Immature natural killer cell (primary cell): ENCODE measurements at regions not wholly inside any gene's neighbourhood (a gene's known extent, or its start where the extent isn't known, plus 50 kb on each side); places are given as distances from the start of the nearest gene placed in this dataset.

Source experiments
- DNase-seq, 3 donors: peaks; one replicate each; pipeline ENCODE4 v3.0.0; 2022; ENCODE audit warnings: mixed read lengths in 1 of 3
- H3K27ac Mint-ChIP-seq, 6 donors: one replicate each; pipeline ENCODE4 v1.8.0; 2020; ENCODE audit warnings: mixed read lengths in 6 of 6, mild to moderate bottlenecking in 5 of 6, inconsistent platforms in 4 of 6, moderate library complexity in 3 of 6
- H3K27me3 Mint-ChIP-seq, 3 donors: one replicate each; pipeline ENCODE4 v1.8.0; 2020 to 2021; ENCODE audit warnings: low read depth in 3 of 3, mild to moderate bottlenecking in 3 of 3, mixed read lengths in 3 of 3, moderate library complexity in 3 of 3, inconsistent platforms in 1 of 3
- H3K36me3 Mint-ChIP-seq, 3 donors: one replicate each; pipeline ENCODE4 v1.8.0; 2020; ENCODE audit warnings: mixed read lengths in 3 of 3, inconsistent platforms in 2 of 3, mild to moderate bottlenecking in 2 of 3
- H3K4me1 Mint-ChIP-seq, 2 donors: one replicate each; pipeline ENCODE4 v1.8.0; 2020; ENCODE audit warnings: inconsistent platforms in 2 of 2, mild to moderate bottlenecking in 2 of 2, mixed read lengths in 2 of 2, moderate library complexity in 1 of 2
- H3K4me3 Mint-ChIP-seq, 5 donors: one replicate each; pipeline ENCODE4 v1.8.0; 2020; ENCODE audit warnings: mild to moderate bottlenecking in 5 of 5, mixed read lengths in 5 of 5, inconsistent platforms in 3 of 5, moderate library complexity in 3 of 5
- H3K9me3 Mint-ChIP-seq, 6 donors: one replicate each; pipeline ENCODE4 v1.8.0; 2020; ENCODE audit warnings: mild to moderate bottlenecking in 6 of 6, mixed read lengths in 6 of 6, inconsistent platforms in 4 of 6, moderate library complexity in 3 of 6

DNA sequence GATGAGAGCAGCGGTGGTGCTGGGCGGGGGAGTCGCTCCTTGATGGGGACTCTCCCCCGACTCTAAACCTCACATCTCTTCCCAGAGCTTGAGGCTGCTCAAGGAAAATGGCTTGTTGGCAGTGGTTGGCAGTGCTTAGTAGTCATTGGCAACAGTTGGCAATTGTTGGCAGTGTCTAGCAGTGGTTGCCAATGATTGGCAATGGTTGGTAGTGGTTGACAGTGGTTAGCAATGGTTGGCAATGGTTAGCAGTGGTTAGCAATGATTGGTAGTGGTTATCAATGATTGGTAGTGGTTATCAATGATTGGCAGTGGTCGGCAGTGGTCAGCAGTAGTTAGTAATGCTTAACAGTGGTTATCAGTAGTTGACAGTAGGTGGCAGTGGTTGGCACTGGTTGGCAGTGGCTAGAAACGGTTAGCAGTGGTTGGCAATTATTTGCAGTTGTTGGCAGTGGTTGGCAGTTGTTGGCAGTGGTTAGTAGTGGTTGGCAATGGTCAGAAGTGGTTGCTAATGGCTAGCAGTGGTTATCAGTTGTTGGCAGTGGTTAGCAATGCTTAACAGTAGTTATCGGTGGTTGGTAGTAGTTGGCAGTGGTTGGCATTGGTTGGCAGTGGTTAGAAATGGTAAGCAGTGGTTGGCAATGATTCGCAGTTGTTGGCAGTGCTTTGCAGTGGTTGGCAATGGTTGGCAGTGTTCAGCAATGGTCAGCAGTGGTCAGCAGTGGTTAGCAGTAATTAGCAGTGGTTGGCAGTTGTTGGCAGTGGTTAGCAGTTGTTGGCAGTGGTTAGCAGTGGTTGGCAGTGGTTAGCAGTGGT lies 85.4 kb upstream of the OTOS start:
- peaks cover 0 to 15% (median 2%) of the 10 kb centered on the region in 6 donors for H3K9me3 Mint-ChIP-seq
- peaks cover 2 to 18% (median 7%) of the 10 kb centered on the region in 3 donors for H3K27me3 Mint-ChIP-seq
- peak overlapping the region in 2 of 6 donors; percentile 6 to 59 for H3K27ac Mint-ChIP-seq
- DNase-seq, result no peak
- H3K36me3 Mint-ChIP-seq, result no peaks in the 10 kb centered on the region
- peaks cover 0 to 4% of the 10 kb centered on the region in 2 donors for H3K4me1 Mint-ChIP-seq
- no peak overlapping the region for H3K4me3 Mint-ChIP-seq

- Mint-ChIP-seq H3K9me3 (peaks cover 0 to 15% (median 2%) of the 10 kb centered on the region in 6 donors), H3K4me3 (no peak overlapping the region), H3K4me1 (peaks cover 0 to 5% of the 10 kb centered on the region in 2 donors), H3K27me3 (peaks cover 2 to 18% (median 6%) of the 10 kb centered on the region in 3 donors), H3K36me3 (no peaks in the 10 kb centered on the region), H3K27ac (peak overlapping the region in 1 of 6 donors; percentile 6)
- no peak for DNase-seq
Measured at GRCh38 chr2:240226672-240227537, 86.4 kb upstream of the OTOS start.

GRCh38 chr2:240227538-240228428 lies 87.3 kb upstream of the OTOS start:
- peaks cover 0 to 5% of the 10 kb centered on the region in 2 donors for H3K4me1 Mint-ChIP-seq
- DNase-seq, result no peak
- H3K36me3 Mint-ChIP-seq, result no peaks in the 10 kb centered on the region
- no peak overlapping the region for H3K4me3 Mint-ChIP-seq
- H3K27me3 Mint-ChIP-seq, result peaks cover 0 to 18% (median 6%) of the 10 kb centered on the region in 3 donors
- H3K9me3 Mint-ChIP-seq, result peaks cover 0 to 15% (median 2%) of the 10 kb centered on the region in 6 donors
- H3K27ac Mint-ChIP-seq, result no peak overlapping the region

GRCh38 chr2:240229005-240229404 lies 88.5 kb upstream of the OTOS start:
- peaks cover 0 to 15% (median 2%) of the 10 kb centered on the region in 6 donors for H3K9me3 Mint-ChIP-seq
- peaks cover 0 to 18% (median 6%) of the 10 kb centered on the region in 3 donors for H3K27me3 Mint-ChIP-seq

GRCh38 chr2:240229603-240230235 lies 89.3 kb upstream of the OTOS start:
- no peak overlapping the region for H3K27ac Mint-ChIP-seq
- DNase-seq, result no peak
- no peaks in the 10 kb centered on the region for H3K36me3 Mint-ChIP-seq
- peaks cover 0 to 18% (median 6%) of the 10 kb centered on the region in 3 donors for H3K27me3 Mint-ChIP-seq
- H3K4me1 Mint-ChIP-seq, result peaks cover 0 to 9% of the 10 kb centered on the region in 2 donors
- H3K4me3 Mint-ChIP-seq, result no peak overlapping the region
- peaks cover 0 to 15% (median 2%) of the 10 kb centered on the region in 6 donors for H3K9me3 Mint-ChIP-seq

More at GRCh38 chr2:240229005-240229404, 88.5 kb upstream of the OTOS start:
- no peaks in the 10 kb centered on the region for H3K36me3 Mint-ChIP-seq
- H3K4me1 Mint-ChIP-seq, result peaks cover 0 to 8% of the 10 kb centered on the region in 2 donors
- no peak overlapping the region for H3K27ac Mint-ChIP-seq
- no peak overlapping the region for H3K4me3 Mint-ChIP-seq
- no peak for DNase-seq

GRCh38 chr2:240230291-240230931 lies 90.0 kb upstream of the OTOS start:
- H3K4me1 Mint-ChIP-seq, result peaks cover 0 to 9% of the 10 kb centered on the region in 2 donors
- peaks cover 0 to 18% (median 6%) of the 10 kb centered on the region in 3 donors for H3K27me3 Mint-ChIP-seq
- no peak overlapping the region for H3K4me3 Mint-ChIP-seq
- DNase-seq, result no peak
- H3K36me3 Mint-ChIP-seq, result no peaks in the 10 kb centered on the region
- H3K9me3 Mint-ChIP-seq, result peaks cover 0 to 15% (median 2%) of the 10 kb centered on the region in 6 donors
- no peak overlapping the region for H3K27ac Mint-ChIP-seq

- peaks cover 0 to 11% (median 8%) of the 10 kb centered on the region in 3 donors for H3K27me3 Mint-ChIP-seq
- no peak overlapping the region for H3K27ac Mint-ChIP-seq
Measured at GRCh38 chr2:240231838-240232244, 91.4 kb upstream of the OTOS start.

DNA sequence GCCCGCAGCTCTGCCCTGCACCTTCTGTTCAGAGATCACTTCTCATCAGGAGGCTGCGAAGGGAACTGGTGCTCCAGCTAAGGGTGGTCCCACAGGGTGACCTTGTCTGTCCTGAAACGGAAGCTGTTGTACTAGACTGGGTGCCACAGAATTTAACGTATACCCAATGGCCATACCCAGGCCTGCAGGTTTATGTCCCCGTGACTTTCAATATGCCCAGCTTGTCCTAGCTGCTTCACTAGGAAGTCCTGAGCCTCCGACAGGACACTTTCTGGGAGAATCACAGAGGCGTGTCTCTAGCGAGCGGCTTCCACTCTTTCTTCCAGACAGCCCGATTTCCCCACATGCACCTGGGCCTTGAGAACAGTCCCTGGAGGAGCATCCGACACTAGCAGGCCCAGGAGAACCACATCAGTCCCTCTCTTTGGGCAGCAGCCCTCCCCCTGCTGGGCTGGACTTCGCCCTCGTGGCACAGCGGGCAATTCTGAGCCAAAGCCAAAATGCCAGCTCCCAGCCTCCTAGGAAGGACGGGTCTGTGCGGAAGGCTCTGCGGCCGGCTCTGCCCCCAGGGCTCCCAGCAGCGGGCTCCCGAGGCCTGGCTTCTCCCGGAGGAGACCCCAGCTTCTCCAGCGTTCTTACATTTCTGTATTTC lies 91.9 kb upstream of the OTOS start:
- H3K4me1 Mint-ChIP-seq, result peaks cover 0 to 7% of the 10 kb centered on the region in 2 donors
- no peak for DNase-seq
- H3K9me3 Mint-ChIP-seq, result peaks cover 0 to 15% (median 2%) of the 10 kb centered on the region in 6 donors
- peaks cover 0 to 11% (median 8%) of the 10 kb centered on the region in 3 donors for H3K27me3 Mint-ChIP-seq
- H3K4me3 Mint-ChIP-seq, result no peak overlapping the region
- H3K27ac Mint-ChIP-seq, result no peak overlapping the region
- no peaks in the 10 kb centered on the region for H3K36me3 Mint-ChIP-seq

More at GRCh38 chr2:240231838-240232244, 91.4 kb upstream of the OTOS start:
- H3K4me1 Mint-ChIP-seq, result peaks cover 0 to 7% of the 10 kb centered on the region in 2 donors
- H3K9me3 Mint-ChIP-seq, result peaks cover 0 to 15% (median 2%) of the 10 kb centered on the region in 6 donors
- no peak for DNase-seq
- H3K4me3 Mint-ChIP-seq, result no peak overlapping the region
- H3K36me3 Mint-ChIP-seq, result no peaks in the 10 kb centered on the region

DNA sequence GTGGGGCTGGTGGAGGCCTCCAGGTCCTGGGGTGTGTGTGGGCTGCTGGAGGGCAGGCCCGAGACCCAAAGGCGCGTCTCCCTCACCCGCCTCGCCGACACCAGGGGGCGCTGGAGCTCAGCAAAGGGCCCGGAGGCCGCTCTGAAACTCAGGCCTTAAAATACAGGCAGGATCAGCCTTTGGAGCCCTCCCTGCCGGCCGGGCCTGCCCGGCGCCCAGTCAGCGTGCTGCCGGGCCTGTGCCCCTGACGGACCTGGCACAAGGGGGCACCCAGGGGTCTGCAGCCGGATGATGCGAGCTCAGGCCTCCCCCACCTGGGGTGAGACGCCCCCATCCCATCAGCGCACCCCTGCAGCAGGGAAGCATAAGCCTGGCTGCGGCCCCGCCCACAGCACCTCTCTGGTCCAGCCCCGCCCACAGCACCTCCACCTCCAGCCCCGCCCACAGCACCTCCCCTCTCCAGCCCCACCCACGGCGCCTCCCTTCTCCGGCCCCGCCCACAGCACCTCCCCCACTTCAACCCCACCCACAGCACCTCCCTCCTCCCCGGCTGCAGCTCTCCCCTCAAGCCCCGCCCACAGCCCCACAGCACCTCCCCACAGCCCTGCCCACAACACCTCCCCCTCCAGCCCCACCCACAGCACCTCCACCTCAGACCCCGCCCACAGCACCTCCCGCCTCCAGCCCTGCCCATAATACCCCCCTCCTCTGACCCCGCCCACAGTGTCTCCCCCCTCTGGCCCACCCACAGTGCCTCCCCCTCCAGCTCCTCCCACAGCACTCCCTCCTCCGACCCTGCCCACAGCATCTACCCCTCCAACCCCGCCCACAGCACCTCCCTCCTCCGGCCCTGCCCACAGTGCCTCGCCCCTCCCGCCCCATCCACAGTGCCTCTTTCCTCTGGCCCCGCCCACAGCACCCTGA lies 92.8 kb upstream of the OTOS start:
- Mint-ChIP-seq H3K4me3 (no peak overlapping the region), H3K9me3 (peaks cover 0 to 13% (median 2%) of the 10 kb centered on the region in 6 donors), H3K27me3 (peaks cover 2 to 11% (median 8%) of the 10 kb centered on the region in 3 donors), H3K4me1 (peaks cover 0 to 7% of the 10 kb centered on the region in 2 donors), H3K36me3 (no peaks in the 10 kb centered on the region), H3K27ac (no peak overlapping the region)
- DNase-seq, result peak; percentile 28 to 54 (median 47)

GRCh38 chr2:240233885-240234502 lies 93.5 kb upstream of the OTOS start:
- no peak overlapping the region for H3K27ac Mint-ChIP-seq

More at GRCh38 chr2:240233885-240234502, 93.5 kb upstream of the OTOS start:
- Mint-ChIP-seq H3K27me3 (peaks cover 3 to 6% (median 6%) of the 10 kb centered on the region in 3 donors), H3K36me3 (no peaks in the 10 kb centered on the region), H3K4me3 (peak overlapping the region in 3 of 5 donors; percentile 21 to 46 (median 41)), H3K4me1 (peaks cover 0 to 7% of the 10 kb centered on the region in 2 donors), H3K9me3 (peaks cover 0 to 7% (median 1%) of the 10 kb centered on the region in 6 donors)
- DNase-seq, result no peak
